Upper lobe of left lung (tissue), 4 donors: ENCODE measurements at regions not wholly inside any gene's neighbourhood (a gene's known extent, or its start where the extent isn't known, plus 50 kb on each side); places are given as distances from the start of the nearest gene placed in this dataset.

ENCODE experiments used
- EP300 ChIP-seq, 4 donors: sonication (generic); formaldehyde crosslinking; IDR thresholded peaks; one replicate each; pipeline ENCODE4 v1.5.1; 2017; ENCODE audit warnings: antibody characterized with exemption in 4 of 4, control low read depth in 2 of 4
- POLR2AphosphoS5 ChIP-seq, 2 donors: sonication (generic); formaldehyde crosslinking; IDR thresholded peaks; one replicate each; pipeline ENCODE4 v1.5.1; 2017; ENCODE audit warnings: antibody characterized with exemption in 2 of 2
- TF ChIP-seq, protein P1 (sequence below), 6 experiments: fragments of 450-650 bp in 4 of 6; fragments of 200-600 bp in 2 of 6; sonication (generic) in 2 of 6; IDR thresholded peaks; one replicate each; pipeline ENCODE4 v1.5.1; 2016 to 2019; ENCODE audit warnings: antibody characterized with exemption in 6 of 6

DNA sequence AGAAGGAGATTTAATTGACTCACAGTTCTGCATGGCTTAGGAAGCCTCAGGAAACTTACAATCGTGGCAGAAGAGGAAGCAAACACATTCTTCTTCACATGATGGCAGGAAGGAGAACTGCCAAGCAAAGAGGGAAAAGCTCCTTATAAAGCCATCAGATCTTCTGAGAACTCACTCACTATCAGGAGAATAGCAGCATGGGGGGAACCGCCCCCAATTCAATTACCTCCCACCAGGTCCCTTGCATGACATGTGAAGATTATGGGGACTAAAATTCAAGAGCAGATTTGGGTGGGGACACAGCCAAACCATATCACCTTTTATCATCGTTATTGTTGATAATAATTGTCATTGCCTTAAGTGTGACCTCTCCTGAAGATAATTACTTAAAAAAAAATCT lies 197.9 kb upstream of the SLC14A2 start:
- TF ChIP-seq, protein P1, sequence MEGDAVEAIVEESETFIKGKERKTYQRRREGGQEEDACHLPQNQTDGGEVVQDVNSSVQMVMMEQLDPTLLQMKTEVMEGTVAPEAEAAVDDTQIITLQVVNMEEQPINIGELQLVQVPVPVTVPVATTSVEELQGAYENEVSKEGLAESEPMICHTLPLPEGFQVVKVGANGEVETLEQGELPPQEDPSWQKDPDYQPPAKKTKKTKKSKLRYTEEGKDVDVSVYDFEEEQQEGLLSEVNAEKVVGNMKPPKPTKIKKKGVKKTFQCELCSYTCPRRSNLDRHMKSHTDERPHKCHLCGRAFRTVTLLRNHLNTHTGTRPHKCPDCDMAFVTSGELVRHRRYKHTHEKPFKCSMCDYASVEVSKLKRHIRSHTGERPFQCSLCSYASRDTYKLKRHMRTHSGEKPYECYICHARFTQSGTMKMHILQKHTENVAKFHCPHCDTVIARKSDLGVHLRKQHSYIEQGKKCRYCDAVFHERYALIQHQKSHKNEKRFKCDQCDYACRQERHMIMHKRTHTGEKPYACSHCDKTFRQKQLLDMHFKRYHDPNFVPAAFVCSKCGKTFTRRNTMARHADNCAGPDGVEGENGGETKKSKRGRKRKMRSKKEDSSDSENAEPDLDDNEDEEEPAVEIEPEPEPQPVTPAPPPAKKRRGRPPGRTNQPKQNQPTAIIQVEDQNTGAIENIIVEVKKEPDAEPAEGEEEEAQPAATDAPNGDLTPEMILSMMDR (IDR thresholded peaks at IDR 0.05), result no peak
- no peak for TF ChIP-seq EP300 (IDR thresholded peaks at IDR 0.05)
- no peak for TF ChIP-seq POLR2AphosphoS5 (IDR thresholded peaks at IDR 0.05)
